Stimulated activated naive CD8-positive, alpha-beta T cell treated with anti-CD3 and anti-CD28 coated beads, Interleukin-15, Interleukin-2, amounts not matched to agents 100 U/mL and 50 U/mL, for 24 hours (primary cell): ENCODE measurements at regions not wholly inside any gene's neighbourhood (a gene's known extent, or its start where the extent isn't known, plus 50 kb on each side); places are given as distances from the start of the nearest gene placed in this dataset.
"Not testable (repeated sequence)": the region's sequence is repeated elsewhere in the genome, so short reads cannot be mapped to it uniquely, and the experiment has no call there.

Experiments used
- ATAC-seq: fragments of 150-1000 bp; cut with Tn5 transposase; one replicate; pipeline ENCODE4 v1.10.0; 2021
- DNase-seq: peaks from one replicate; pipeline ENCODE4 v3.0.0; 2021

DNA sequence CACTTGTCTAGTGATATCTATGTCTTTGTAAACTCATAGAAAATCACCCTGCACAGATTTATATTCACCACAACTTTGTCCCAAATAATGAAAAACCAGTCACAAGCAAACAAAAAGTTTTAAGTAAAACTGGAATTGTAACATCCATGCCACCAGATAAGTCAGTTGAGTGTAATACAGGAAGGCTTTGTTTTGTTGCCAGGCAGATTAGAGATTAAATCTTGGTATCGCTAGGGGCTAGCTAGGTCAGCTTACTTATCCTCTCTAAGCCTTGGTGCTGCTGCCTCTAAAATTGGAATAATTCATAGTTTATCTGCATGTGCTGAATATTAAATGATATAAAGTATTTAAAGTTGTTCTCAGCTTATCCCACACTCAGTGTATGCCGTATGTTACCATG lies 1062.5 kb downstream of the CDH9 start:
- ATAC-seq (no peak), DNase-seq (no peak)

DNA sequence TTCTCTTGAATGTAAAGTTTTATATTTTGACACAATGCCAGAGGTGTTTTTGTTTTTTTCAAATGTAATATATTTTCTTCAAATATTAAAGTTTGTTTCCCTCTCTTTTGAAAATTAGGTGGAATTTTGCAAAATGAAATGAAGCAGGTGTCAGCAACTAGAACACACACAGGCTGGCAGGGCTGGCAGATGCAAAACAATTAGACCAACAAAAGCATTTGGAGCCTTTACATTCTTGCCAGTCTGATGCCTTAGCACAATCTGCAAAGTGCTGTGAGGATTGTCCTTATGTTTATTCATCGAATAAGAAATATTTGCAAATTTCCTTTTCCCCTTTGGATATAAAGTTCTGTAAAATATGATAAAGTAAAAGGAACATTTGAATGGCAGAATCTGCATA lies 1063.9 kb downstream of the CDH9 start:
- ATAC-seq (no peak), DNase-seq (no peak)

DNA sequence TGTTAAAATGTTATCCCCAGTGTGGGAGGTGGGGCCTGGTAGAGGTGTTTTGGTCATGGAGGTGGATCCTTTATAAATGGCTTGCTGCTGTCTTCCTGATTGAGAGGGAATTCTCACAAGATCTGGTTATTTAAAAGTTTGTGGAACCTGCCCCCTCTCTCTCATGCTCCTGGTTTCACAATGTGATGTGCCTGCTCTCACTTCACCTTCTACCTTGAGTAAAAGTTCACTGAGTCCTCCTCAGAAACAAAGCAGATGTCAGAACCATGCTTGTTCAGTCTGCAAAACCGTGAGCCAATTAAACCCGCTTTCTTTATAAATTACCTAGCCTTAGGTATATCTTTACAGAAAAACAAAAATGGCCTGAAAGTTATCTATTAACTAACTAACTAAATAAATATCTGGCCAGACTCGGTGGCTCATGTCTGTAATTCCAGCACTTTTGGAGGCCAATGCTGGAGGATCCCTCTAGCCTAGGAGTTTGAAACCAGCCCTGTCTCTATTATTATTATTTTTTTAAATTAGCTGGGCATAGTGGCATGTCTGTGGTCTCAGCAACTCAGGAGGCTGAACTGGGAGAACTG lies 1067.4 kb downstream of the CDH9 start:
- DNase-seq, result no peak
- ATAC-seq, result no peak

DNA sequence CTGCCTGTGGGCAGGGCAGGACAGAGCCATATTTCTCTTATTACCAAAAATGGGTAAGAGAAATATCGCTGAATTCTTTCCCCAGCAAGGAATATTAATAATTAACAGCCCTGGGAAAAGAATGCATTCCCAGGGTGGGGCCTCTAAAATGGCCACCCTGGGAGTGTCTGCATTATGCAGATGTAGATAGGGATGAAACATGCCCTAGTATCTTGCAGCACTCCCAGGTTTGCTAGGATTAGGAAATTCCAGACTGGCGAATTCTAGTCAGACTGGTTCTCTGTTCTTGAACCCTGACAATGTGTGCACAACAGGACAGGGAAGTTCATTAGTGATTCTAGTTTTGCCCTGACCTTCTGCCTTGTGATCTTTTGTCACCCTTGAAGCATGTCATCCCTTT lies 1069.3 kb downstream of the CDH9 start:
- not testable (repeated sequence) for ATAC-seq, DNase-seq

DNA sequence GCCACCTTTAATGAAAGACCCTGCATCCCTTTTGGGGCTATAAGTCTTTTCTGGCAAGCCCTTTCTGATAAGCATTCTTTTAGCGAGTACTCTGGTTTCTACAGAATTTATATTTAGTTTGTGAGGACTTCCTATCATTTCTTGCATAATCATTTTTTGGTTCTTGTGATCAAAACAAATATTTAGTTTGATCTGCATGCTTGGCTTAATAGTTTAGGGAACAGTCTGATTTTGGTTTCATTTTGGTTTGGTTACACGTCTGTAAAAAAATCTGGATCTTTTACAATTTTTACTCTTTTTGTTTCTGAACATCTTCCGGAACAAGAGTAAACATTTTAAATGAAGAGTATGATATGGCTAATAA lies 1074.4 kb downstream of the CDH9 start:
- ATAC-seq (no peak), DNase-seq (no peak)

DNA sequence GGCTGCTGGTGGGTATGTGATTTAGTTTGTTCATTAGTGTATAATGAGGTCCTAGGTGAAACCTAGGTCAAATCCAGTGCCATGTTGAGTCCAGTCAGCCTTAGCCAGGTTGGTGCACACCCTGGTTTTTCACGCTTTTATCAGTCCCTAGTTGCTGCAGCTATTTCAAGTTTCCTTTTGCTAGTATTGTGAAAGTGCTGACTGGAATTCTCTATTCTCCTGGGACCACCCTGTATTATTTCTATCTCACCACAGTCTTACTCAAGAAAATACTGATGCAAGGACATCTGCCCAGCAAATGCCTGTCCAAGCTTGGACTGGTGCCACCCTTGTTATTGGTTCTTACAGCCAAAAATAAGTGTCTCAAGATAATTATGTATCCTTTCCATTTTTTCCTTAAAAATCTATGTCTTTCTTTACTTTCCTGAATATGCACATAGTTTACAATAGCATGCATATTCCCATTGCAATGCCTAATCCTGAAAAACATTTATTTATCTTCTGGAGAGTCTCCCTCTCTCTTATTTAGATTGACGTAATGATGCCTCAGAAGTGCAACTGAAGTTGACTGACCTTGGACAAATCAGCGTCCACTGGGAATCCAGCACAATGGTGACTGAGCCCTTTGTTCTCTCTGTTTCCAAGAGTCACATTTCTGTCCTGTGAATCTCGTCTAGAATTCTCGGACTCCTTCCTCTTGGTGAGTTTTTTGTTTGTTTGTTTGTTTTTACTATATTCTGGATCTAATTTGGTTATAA lies 1075.0 kb downstream of the CDH9 start:
- ATAC-seq, result no peak

DNA sequence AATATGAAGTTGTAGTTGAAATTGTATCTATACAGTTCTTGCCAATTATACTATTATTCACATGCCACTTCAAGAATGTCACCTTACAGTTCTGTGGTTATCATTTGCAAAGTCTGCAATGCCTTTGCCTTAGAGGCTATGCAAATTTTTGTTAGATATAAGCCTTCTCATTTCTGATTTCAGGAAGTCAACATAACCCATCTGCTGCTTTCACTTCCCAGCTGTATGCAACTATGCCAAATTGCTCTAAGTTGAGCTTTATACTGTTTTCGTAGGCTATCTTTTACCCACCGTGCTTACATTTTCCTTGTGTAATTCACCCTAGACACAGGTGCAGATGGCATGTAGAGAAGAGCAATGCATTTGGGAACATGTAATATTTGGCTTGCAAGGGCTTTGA lies 1083.0 kb downstream of the CDH9 start:
- no peak for ATAC-seq

More for the DNA sequence above, 1075.0 kb downstream of the CDH9 start:
- DNase-seq, result no peak

DNA sequence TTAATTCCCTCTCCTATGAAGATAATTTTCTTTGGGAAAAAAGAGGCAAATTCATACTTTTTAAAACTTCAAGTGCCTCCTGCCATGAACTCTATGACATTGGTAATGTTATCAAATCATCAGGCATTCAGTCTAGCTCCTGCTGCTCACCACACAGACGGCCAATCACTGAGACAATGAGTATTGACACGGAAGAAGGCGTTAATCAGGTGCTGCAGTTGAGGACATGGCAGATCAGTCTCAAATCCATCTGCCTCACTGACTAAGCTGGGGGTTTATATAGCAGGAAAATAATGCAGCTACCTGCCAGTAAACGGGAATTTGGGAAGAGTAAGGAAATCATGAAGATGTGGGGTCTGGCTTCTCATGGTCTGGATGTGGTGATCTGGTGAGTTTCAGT lies 1087.7 kb downstream of the CDH9 start:
- ATAC-seq, result no peak
- no peak for DNase-seq

More for the DNA sequence above, 1083.0 kb downstream of the CDH9 start:
- no peak for DNase-seq

DNA sequence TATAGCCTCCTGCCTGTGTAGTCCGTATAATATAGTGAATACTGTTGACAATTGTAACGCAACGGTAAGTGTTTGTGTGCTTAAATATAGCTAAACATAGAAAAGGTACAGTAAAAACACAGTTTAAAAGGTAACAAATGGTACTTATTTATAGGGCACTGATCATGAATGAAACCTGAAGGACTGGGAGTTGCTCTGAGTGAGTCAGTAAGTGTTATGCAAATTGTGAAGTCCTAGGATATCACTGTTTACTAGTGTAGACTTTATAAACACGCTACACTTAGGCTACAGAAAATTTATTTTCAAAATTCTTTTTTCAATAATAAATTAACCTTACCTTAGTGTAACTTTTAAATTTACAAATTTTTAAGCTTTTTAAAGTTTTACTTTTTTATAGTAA lies 1090.1 kb downstream of the CDH9 start:
- ATAC-seq (no peak), DNase-seq (no peak)

DNA sequence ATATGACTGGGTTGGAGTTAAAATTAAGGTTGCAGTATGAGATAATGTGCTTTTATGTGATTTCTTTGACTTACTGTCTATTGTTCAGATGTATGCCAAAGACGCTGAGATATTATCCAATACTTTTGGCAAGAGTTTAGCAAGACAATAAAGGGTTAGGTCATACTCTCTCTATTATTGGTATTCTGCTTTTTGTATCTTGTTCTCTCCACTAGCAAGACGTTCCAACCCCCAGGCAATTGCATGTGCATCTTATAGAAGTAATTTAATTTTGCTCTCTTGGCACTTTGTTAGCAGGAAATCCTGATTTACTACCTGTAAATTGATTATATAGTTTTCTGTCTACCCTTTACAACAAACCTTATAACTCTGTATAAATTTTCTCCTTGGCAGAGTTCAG lies 1093.6 kb downstream of the CDH9 start:
- no peak for DNase-seq
- no peak for ATAC-seq

DNA sequence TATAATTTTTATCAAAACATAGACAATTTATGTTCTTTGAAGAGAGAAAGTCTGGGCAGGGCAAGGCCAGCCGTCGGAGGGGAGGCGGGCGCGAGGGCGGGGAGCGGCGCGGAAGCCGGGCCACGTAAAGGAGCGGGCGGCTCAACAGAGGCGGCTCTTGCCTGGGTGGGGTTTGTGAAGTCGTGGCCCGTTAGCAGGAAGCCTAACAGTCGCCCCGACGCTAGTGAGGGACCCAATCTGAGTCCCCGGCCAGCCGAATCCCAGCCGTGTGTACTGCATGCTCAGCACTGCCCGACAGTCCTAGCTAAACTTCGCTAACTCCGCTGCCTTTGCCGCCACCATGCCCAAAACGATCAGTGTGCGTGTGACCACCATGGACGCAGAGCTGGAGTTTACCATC lies 1129.2 kb downstream of the CDH9 start:
- ATAC-seq (no peak), DNase-seq (no peak)

DNA sequence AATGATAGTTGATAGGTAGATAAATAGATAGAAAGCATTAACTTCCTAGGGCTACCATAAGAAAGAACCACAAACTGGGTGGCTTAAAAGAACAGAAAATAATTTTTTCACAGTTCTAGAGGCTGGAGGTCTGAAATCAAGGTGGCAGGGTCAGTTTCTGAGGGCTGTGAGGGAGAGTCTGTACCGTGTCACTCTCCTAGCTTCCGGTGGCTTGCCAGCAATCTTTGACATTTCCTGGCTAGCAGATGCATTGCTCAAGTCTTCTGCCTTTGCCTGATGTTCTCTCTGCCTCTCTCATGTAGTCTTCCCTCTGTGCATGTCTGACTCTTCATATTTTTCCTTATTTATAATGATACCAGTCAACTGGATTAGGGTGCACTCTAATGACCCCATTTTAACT lies 1132.7 kb downstream of the CDH9 start:
- DNase-seq, result no peak
- ATAC-seq, result no peak

DNA sequence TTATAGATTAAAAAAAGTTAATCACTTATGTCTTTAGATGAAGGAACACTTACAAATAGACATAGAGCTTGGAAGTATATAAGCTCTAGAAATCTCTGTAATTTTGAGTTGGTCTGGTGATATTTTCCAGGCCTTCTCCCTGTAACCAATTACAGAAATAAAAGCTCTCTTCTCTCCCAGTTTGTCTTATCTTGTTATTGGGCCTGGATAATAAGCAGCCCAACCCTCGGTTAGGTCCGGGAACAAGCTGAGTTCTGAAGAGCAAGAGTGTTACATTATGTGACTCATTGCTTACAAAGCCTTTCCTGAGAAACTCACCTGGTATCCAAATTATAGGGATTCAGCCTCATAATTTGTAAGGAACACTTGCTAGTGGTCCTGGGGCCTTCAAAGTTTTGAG lies 1146.2 kb downstream of the CDH9 start:
- ATAC-seq (no peak), DNase-seq (no peak)

DNA sequence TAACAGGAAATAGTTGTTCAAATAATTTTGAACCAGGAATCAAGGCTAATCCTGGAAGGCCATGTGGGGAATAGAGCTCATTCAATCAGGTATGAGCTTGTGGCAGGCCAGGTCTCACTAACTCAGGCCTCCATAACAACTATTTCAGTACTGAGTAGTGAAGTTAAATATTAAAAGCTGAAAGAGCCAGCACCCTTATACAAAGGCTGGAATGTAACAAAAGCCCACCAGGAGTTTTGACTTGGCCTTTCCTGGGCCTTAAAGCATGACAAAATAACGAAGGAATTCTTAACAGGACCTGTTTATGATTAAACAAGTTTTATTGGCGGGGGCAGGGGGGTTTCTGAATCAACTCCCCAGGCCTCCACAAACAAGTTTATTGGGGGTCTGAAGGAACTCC lies 1146.7 kb downstream of the CDH9 start:
- DNase-seq (no peak), ATAC-seq (no peak)

DNA sequence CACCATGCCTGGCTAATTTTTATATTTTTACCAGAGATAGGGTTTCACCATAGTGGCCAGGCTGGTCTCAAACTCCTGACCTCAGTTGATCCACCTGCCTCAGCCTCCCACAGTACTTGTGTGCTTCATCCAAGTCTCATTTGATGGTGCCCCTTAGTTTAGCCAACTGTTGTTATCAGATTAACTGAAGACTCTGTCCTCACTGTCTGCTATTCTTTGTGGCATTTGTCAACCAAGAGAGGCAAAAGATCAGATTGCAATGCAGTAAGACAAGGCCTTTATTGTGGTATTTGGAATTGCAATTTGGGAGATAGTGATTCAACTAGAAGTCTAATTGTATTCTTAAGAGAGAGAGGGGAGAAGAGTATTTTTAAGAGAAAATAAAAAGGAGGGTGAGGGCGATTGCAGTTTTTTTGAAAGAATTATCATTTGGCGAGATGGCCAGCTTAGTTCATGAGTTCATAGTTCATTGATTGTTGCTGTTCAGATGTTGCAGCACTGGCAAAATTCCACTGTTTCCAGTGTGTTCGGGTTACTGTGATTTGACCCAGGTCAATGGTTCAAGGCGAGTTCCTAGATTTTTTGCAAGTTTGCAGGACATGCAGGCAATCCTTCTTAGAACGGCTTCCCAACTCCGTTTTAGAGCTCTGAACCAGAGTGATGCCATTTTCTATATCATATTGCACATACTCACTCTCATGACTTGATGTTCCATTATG lies 1156.9 kb downstream of the CDH9 start:
- ATAC-seq (no peak), DNase-seq (no peak)

DNA sequence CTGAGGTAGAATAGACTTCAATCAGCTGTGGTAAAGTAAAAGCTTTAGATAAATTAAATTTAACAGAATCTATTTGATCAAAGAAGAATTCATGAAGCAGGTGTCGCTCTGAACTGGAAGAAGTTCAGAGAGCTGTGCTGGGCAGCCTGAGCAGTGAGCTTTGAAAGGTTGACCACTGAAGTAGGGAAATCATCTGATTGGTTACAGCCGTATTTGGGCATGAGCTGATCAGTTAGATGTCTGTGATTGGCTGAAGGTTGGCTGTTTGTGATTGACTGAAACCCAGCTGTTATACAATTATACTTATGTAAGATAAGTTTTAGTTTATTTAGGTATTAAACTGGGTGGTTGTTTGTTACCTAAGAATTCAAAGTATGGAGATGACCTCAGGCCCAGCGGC lies 1174.6 kb downstream of the CDH9 start:
- ATAC-seq, result no peak
- DNase-seq, result no peak

DNA sequence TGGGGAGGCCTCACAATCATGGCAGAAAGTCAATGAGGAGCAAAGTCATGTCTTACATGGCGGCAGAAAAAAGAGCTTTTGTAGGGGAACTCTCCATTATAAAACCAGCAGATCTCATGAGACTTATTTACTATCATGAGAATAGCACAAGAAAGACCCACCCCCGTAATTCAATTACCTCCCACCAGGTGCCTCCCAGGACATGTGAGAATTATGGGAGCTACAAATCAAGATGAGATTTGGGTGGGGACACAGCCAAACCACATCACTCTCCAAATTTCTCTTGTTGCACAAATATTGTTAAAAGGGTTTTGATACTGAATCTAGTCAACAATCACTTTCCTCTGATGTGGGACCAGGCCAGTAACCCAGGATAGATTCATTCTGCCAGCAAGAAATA lies 1176.1 kb downstream of the CDH9 start:
- DNase-seq (no peak), ATAC-seq (no peak)

DNA sequence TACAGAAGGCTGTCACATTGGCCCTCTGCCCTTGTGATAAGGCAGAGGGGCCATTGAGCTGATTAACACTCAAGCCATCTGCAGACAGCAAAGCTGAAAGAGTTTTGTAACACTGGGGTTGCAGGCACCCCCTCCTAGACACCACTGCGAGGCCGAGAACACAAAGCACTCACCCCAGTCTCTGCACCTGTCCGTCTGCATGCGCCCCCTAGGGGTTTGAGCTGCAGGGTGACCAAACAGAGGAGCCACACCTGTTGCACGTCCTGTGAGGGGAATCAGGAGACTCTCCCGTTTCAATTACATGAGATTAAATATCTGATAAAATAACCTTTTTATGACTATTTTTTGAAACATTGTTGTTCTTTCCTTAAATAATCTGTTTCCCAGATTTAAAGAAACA lies 1180.4 kb downstream of the CDH9 start:
- no peak for DNase-seq
- no peak for ATAC-seq

DNA sequence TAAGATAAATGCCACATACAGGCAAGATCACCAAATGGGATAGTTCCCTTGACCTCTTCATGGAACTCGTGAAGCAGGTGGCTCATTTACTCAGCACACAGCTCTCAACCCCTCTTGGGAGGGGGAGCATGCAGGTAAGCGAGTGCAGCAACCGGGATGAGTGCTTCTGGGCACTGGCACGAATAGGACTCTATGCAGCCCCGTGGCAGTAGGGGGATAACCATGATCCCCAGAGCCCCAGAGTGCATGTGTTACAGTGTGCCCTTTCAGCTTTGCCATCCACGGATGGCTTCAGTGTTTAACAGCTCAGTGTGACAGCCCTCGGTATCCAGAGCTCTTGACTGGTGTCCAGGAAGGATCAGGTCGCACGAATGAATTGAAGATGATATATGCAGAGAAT lies 1187.1 kb downstream of the CDH9 start:
- ATAC-seq (no peak), DNase-seq (no peak)

DNA sequence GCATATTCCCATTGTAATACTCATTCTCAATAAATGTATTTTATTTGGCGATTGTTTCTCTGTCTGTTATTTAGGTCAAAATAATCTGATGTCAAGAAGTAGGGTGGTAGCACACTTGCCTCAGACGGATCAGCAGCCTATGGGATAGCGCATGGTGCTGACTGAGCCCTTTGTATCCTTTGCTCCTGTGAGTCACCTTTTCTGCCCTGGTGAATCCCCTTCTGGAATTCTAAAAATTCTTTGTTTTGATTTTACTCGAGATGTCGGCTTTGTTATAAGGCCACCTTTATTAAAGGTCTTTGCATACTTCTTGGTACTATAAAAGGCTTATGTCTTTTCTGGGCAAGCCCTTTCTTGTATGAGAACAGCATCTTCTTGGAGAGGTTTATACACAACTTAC lies 1187.8 kb downstream of the CDH9 start:
- no peak for ATAC-seq

DNA sequence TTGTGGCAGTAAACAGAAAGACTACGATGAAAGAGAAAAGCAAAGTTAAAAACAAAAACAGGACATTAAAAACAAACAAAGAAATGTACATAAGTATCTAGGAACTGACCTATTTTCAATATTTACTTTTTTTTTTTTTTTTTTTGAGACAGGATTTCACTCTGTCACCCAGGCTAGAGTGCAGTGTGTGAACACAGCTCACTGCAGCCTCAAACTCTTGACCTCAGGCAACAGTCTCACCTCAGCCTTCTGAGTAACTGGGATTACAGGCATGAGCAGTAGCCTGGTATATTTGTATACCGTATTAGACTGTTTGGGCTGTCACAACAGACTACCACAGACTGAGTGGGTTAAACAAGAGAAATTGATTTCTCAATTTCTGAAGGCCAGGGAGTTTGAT lies 1189.1 kb downstream of the CDH9 start:
- DNase-seq, result no peak
- no peak for ATAC-seq

More for the DNA sequence above, 1187.8 kb downstream of the CDH9 start:
- no peak for DNase-seq

DNA sequence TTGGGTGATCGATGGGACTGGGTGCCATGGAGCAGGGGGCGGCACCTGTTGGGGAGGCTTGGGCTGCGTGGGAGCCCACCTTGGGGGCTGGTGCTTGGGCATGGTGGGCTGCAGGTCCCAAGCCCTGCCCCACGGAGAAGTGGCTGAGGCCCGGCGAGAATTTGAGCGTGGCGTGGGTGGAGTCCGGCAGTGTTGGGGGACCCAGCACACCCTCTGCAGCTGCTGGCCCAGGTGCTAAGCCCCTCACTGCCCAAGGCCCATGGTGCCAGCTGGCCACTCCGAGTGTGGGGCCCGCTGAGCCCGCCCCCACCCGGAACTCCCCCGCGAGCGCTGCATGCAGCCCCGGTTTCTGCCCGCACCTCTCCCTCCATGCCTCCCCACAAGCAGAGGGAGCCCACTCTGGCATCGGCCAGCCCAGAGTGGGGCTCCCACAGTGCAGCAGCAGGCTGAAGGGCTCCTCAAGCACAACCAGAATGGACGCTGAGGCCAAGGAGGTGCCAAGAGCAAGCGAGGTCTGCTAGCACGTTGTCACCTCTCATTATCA lies 1178.6 kb upstream of the CDH10 start:
- ATAC-seq (no peak), DNase-seq (no peak)
